Mesenchymal stem cell (in vitro differentiated cells and primary cell): ENCODE measurements at regions not wholly inside any gene's neighbourhood (a gene's known extent, or its start where the extent isn't known, plus 50 kb on each side); places are given as distances from the start of the nearest gene placed in this dataset.
"Not testable (repeated sequence)": the region's sequence is repeated elsewhere in the genome, so short reads cannot be mapped to it uniquely, and the experiment has no call there.

Experiments used
- DNase-seq: peaks from one replicate; pipeline ENCODE4 v3.0.0-alpha.2; 2013
- H2AFZ ChIP-seq: one replicate; pipeline ENCODE4 v1.6.1; 2013; ENCODE audit warnings: low read depth, mild to moderate bottlenecking, control low read depth, inconsistent platforms, low read length, moderate library complexity
- H2AK5ac ChIP-seq: 2 replicates; pipeline ENCODE4 v1.6.1; 2013; ENCODE audit warnings: low read length, moderate library complexity, mild to moderate bottlenecking, inconsistent platforms; ENCODE audit not compliant: severe bottlenecking
- H2BK120ac ChIP-seq: one replicate; pipeline ENCODE4 v1.6.1; 2013; ENCODE audit warnings: low read depth, mild to moderate bottlenecking, inconsistent platforms, low read length, moderate library complexity
- H2BK12ac ChIP-seq, 2 experiments: one replicate each; pipeline ENCODE4 v1.6.1; 2013; ENCODE audit warnings: inconsistent platforms in 2 of 2, low read length in 2 of 2, mild to moderate bottlenecking in 2 of 2, moderate library complexity in 2 of 2, control low read depth in 1 of 2
- H2BK15ac ChIP-seq: one replicate; pipeline ENCODE4 v1.6.1; 2013; ENCODE audit warnings: mild to moderate bottlenecking, low read depth, inconsistent platforms; ENCODE audit not compliant: poor library complexity, severe bottlenecking
- H2BK5ac ChIP-seq: 2 replicates; pipeline ENCODE4 v1.6.1; 2013; ENCODE audit warnings: low read depth, mild to moderate bottlenecking, low read length, control low read depth, inconsistent platforms; ENCODE audit not compliant: poor library complexity, severe bottlenecking
- H3K14ac ChIP-seq, 2 experiments: one replicate each; pipeline ENCODE4 v1.6.1; 2013; ENCODE audit warnings: inconsistent platforms in 2 of 2, low read length in 2 of 2, control low read depth in 1 of 2, mild to moderate bottlenecking in 1 of 2, moderate library complexity in 1 of 2
- H3K18ac ChIP-seq, 2 experiments: one replicate each; pipeline ENCODE4 v1.6.1; 2013; ENCODE audit warnings: inconsistent platforms in 2 of 2, low read length in 2 of 2, control low read depth in 1 of 2, low read depth in 1 of 2, mild to moderate bottlenecking in 1 of 2
- H3K23ac ChIP-seq, 2 experiments: one replicate each; pipeline ENCODE4 v1.6.1; 2013; ENCODE audit warnings: inconsistent platforms in 2 of 2, low read length in 2 of 2, mild to moderate bottlenecking in 2 of 2, moderate library complexity in 2 of 2, control low read depth in 1 of 2
- H3K27ac ChIP-seq: 2 replicates; pipeline ENCODE4 v1.5.1; 2013; ENCODE audit warnings: mild to moderate bottlenecking, moderate library complexity, low read length, control low read depth, inconsistent platforms; ENCODE audit not compliant: poor library complexity, severe bottlenecking
- H3K27me3 ChIP-seq, 2 experiments: 2 replicates each; pipeline versions ENCODE4 v1.6.1 to v1.7.0; 2013; ENCODE audit warnings: low read length in 2 of 2, mild to moderate bottlenecking in 2 of 2, moderate library complexity in 2 of 2, control low read depth in 1 of 2, inconsistent platforms in 1 of 2; ENCODE audit not compliant: control insufficient read depth in 1 of 2, insufficient read depth in 1 of 2
- H3K36me3 ChIP-seq, 2 experiments: 2 replicates each; pipeline versions ENCODE4 v1.6.1 to v1.7.0; 2013; ENCODE audit warnings: low read length in 2 of 2, control low read depth in 1 of 2, inconsistent platforms in 1 of 2, low read depth in 1 of 2, mild to moderate bottlenecking in 1 of 2; ENCODE audit not compliant: insufficient read depth in 2 of 2, control insufficient read depth in 1 of 2
- H3K4ac ChIP-seq, 2 experiments: one replicate each; pipeline ENCODE4 v1.6.1; 2013; ENCODE audit warnings: inconsistent platforms in 2 of 2, low read length in 2 of 2, mild to moderate bottlenecking in 2 of 2, moderate library complexity in 2 of 2, control low read depth in 1 of 2, low read depth in 1 of 2
- H3K4me1 ChIP-seq: 2 replicates; pipeline ENCODE4 v1.6.1; 2013; ENCODE audit warnings: low read depth, low read length, control low read depth; ENCODE audit not compliant: control insufficient read depth, insufficient read depth
- H3K4me2 ChIP-seq: 2 replicates; pipeline ENCODE4 v1.6.1; 2013; ENCODE audit warnings: low read length, mild to moderate bottlenecking, inconsistent platforms; ENCODE audit not compliant: poor library complexity, severe bottlenecking
- H3K4me3 ChIP-seq, 2 experiments: 2 replicates each; pipeline versions ENCODE4 v1.5.1 to v1.7.0; 2013; ENCODE audit warnings: low read length in 2 of 2, mild to moderate bottlenecking in 2 of 2, control low read depth in 1 of 2, low read depth in 1 of 2; ENCODE audit not compliant: insufficient read depth in 1 of 2
- H3K79me1 ChIP-seq: replicated peaks from 2 replicates; pipeline ENCODE4 v1.6.1; 2013; ENCODE audit warnings: mild to moderate bottlenecking, control low read depth, low read length, inconsistent platforms; ENCODE audit not compliant: poor library complexity, severe bottlenecking
- H3K9ac ChIP-seq: 2 replicates; pipeline ENCODE4 v1.7.0; 2013; ENCODE audit warnings: mild to moderate bottlenecking, low read length, moderate library complexity
- H3K9me3 ChIP-seq: 2 replicates; pipeline ENCODE4 v1.7.0; 2013; ENCODE audit warnings: mild to moderate bottlenecking, low read length; ENCODE audit not compliant: control insufficient read depth
- H4K8ac ChIP-seq: one replicate; pipeline ENCODE4 v1.6.1; 2013; ENCODE audit warnings: inconsistent platforms, mild to moderate bottlenecking, low read length, moderate library complexity
- H4K91ac ChIP-seq: one replicate; pipeline ENCODE4 v1.6.1; 2013; ENCODE audit warnings: mild to moderate bottlenecking, low read length, inconsistent platforms
- WGBS: methylation state at CpG from one replicate; pipeline ENCODE4 v1.1.7; 2013; ENCODE audit warnings: mixed read lengths; 5-methylcytosine and 5-hydroxymethylcytosine counted together

- H3K23ac ChIP-seq, H2AFZ ChIP-seq, H2BK5ac ChIP-seq, H4K91ac ChIP-seq, H3K79me1 ChIP-seq, H3K4me1 ChIP-seq, H2BK12ac ChIP-seq, H3K9me3 ChIP-seq, H3K27ac ChIP-seq, H3K9ac ChIP-seq, H2BK15ac ChIP-seq, DNase-seq, H3K18ac ChIP-seq, H2BK120ac ChIP-seq, H3K4ac ChIP-seq, H3K36me3 ChIP-seq, H4K8ac ChIP-seq, H3K14ac ChIP-seq, H3K4me3 ChIP-seq, H2AK5ac ChIP-seq, H3K4me2 ChIP-seq, H3K27me3 ChIP-seq: not testable (repeated sequence)
- WGBS, result 49% methylated on average over 8 of the region's 8 CpGs
These were observed 362.7 kb downstream of the ACTR3B start for GRCh38 chr7:153122255-153122654.

- no peak overlapping the region for H3K4ac ChIP-seq
- H3K4me2 ChIP-seq, result no peak overlapping the region
- no peak overlapping the region for H4K8ac ChIP-seq
- no peaks in the 10 kb centered on the region for H3K79me1 ChIP-seq
- no peak overlapping the region for H3K27ac ChIP-seq
- no peaks in the 10 kb centered on the region for H3K4me1 ChIP-seq
- no peak overlapping the region for H2BK120ac ChIP-seq
- no peak overlapping the region for H2BK15ac ChIP-seq
- no peaks in the 10 kb centered on the region for H3K27me3 ChIP-seq
- no peak overlapping the region for H2BK5ac ChIP-seq
- WGBS, result 33% methylated on average over 1 of the region's 2 CpGs
- peaks cover 32% of the 10 kb centered on the region for H3K9me3 ChIP-seq
- H2BK12ac ChIP-seq, result no peak overlapping the region
- no peak overlapping the region for H3K18ac ChIP-seq
- no peak overlapping the region for H3K23ac ChIP-seq
- no peaks in the 10 kb centered on the region for H3K36me3 ChIP-seq
- no peak overlapping the region for H3K9ac ChIP-seq
- H4K91ac ChIP-seq, result no peak overlapping the region
- no peak for DNase-seq
- H3K14ac ChIP-seq, result no peak overlapping the region
- no peak overlapping the region for H2AFZ ChIP-seq
- no peak overlapping the region for H2AK5ac ChIP-seq
- no peak overlapping the region for H3K4me3 ChIP-seq
These were observed 370.5 kb downstream of the ACTR3B start for GRCh38 chr7:153130052-153130451.

- Histone ChIP-seq H3K36me3 (no peaks in the 10 kb centered on the region), H4K8ac (no peak overlapping the region), H3K4ac (no peak overlapping the region), H2BK120ac (no peak overlapping the region), H2AK5ac (no peak overlapping the region), H2BK12ac (no peak overlapping the region), H3K4me2 (no peak overlapping the region), H2BK5ac (no peak overlapping the region), H2BK15ac (no peak overlapping the region), H3K27ac (no peak overlapping the region), H3K23ac (no peak overlapping the region), H3K27me3 (no peaks in the 10 kb centered on the region), H3K18ac (no peak overlapping the region), H4K91ac (no peak overlapping the region), H3K9me3 (peaks cover 22% of the 10 kb centered on the region), H2AFZ (no peak overlapping the region), H3K9ac (no peak overlapping the region), H3K14ac (no peak overlapping the region), H3K4me1 (no peaks in the 10 kb centered on the region), H3K79me1 (no peaks in the 10 kb centered on the region), H3K4me3 (no peak overlapping the region)
- DNase-seq, result no peak
- 55% methylated on average over 8 of the region's 8 CpGs for WGBS
These were observed 392.2 kb downstream of the ACTR3B start for GRCh38 chr7:153151766-153152165.

GRCh38 chr7:153152801-153153422 lies 393.4 kb downstream of the ACTR3B start:
- Histone ChIP-seq H3K4me2 (no peak overlapping the region), H3K9me3 (peaks cover 14% of the 10 kb centered on the region), H4K8ac (no peak overlapping the region), H3K79me1 (no peaks in the 10 kb centered on the region), H3K27ac (no peak overlapping the region), H4K91ac (no peak overlapping the region), H2BK5ac (no peak overlapping the region), H3K9ac (no peak overlapping the region), H3K23ac (no peak overlapping the region), H2BK12ac (no peak overlapping the region), H3K4me1 (no peaks in the 10 kb centered on the region), H3K27me3 (no peaks in the 10 kb centered on the region), H2AK5ac (no peak overlapping the region), H3K18ac (no peak overlapping the region), H3K14ac (no peak overlapping the region), H2BK120ac (no peak overlapping the region), H2AFZ (no peak overlapping the region), H2BK15ac (no peak overlapping the region), H3K4me3 (no peak overlapping the region), H3K36me3 (no peaks in the 10 kb centered on the region), H3K4ac (no peak overlapping the region)
- DNase-seq, result no peak
- 60% methylated on average over 5 of the region's 8 CpGs for WGBS
